HEK293 (cell line): ENCODE measurements at regions not wholly inside any gene's neighbourhood (a gene's known extent, or its start where the extent isn't known, plus 50 kb on each side); places are given as distances from the start of the nearest gene placed in this dataset.

ENCODE experiments used
- CTCF ChIA-PET: fragments of 350-600 bp; formaldehyde crosslinking; extraction: SDS; loops from one replicate; lab custom pipeline; 2021; ENCODE audit warnings: antibody characterized with exemption; lab: Yijun Ruan, JAX
- POLR2A ChIA-PET: fragments of 300-600 bp; formaldehyde crosslinking; extraction: SDS; loops from one replicate; lab custom pipeline; 2020; ENCODE audit warnings: antibody characterized with exemption, inconsistent platforms; lab: Yijun Ruan, JAX
- H3K27ac ChIP-seq: fragments of 200-500 bp; sonication (Bioruptor generic); 2 replicates; pipeline ENCODE4 v1.5.1; 2014; ENCODE audit warnings: low read depth, low read length, control low read depth, inconsistent platforms; ENCODE audit errors: extremely low read depth
- H3K36me3 ChIP-seq, 2 experiments: fragments of 200-500 bp in 1 of 2; sonication (Bioruptor generic) in 1 of 2; 1 replicate in 1 of 2; 2 replicates in 1 of 2; pipeline ENCODE4 v1.5.1; 2014 to 2017; ENCODE audit warnings: inconsistent platforms in 2 of 2, low read length in 2 of 2; ENCODE audit not compliant: control insufficient read depth in 2 of 2, insufficient read depth in 1 of 2
- H3K4me1 ChIP-seq: fragments of 200-500 bp; sonication (Bioruptor generic); 2 replicates; pipeline ENCODE4 v1.5.1; 2014; ENCODE audit warnings: mild to moderate bottlenecking, low read length, inconsistent platforms; ENCODE audit not compliant: control insufficient read depth, insufficient read depth
- H3K4me3 ChIP-seq: 2 replicates; pipeline ENCODE4 v1.5.1; 2011; ENCODE audit warnings: low read depth, mild to moderate bottlenecking, control low read depth, low read length, moderate library complexity
- H3K9me3 ChIP-seq: fragments of 200-500 bp; sonication (Bioruptor generic); 2 replicates; pipeline ENCODE4 v1.5.1; 2014; ENCODE audit warnings: low read depth, low read length, inconsistent platforms; ENCODE audit not compliant: control insufficient read depth, insufficient read depth
- REPIN1 ChIP-seq: fragments of 450-650 bp; formaldehyde crosslinking; IDR thresholded peaks from 2 replicates; pipeline ENCODE4 v1.5.1; 2017; ENCODE audit warnings: missing biosample characterization, missing genetic modification characterization, low read depth
- SALL2 ChIP-seq: fragments of 450-650 bp; formaldehyde crosslinking; IDR thresholded peaks from 2 replicates; pipeline ENCODE4 v1.5.0; 2017; ENCODE audit warnings: missing biosample characterization, mild to moderate bottlenecking, missing genetic modification characterization, borderline replicate concordance
- SCRT2 ChIP-seq: fragments of 450-650 bp; formaldehyde crosslinking; IDR thresholded peaks from 2 replicates; pipeline ENCODE4 v1.5.1; 2016; ENCODE audit warnings: missing biosample characterization, missing genetic modification characterization
- ZNF112 ChIP-seq: fragments of 450-650 bp; formaldehyde crosslinking; IDR thresholded peaks from 2 replicates; pipeline ENCODE4 v1.5.0; 2017; ENCODE audit warnings: missing biosample characterization, missing genetic modification characterization
- ZNF121 ChIP-seq: fragments of 450-650 bp; formaldehyde crosslinking; IDR thresholded peaks from 2 replicates; pipeline ENCODE4 v1.5.1; 2016; ENCODE audit warnings: missing biosample characterization, missing genetic modification characterization
- ZNF138 ChIP-seq: fragments of 450-650 bp; formaldehyde crosslinking; IDR thresholded peaks from 2 replicates; pipeline ENCODE4 v1.5.1; 2016; ENCODE audit warnings: missing biosample characterization, missing genetic modification characterization, borderline replicate concordance
- ZNF140 ChIP-seq: fragments of 450-650 bp; formaldehyde crosslinking; IDR thresholded peaks from 2 replicates; pipeline ENCODE4 v1.5.1; 2016; ENCODE audit warnings: missing biosample characterization, missing genetic modification characterization
- ZNF16 ChIP-seq: fragments of 450-650 bp; formaldehyde crosslinking; IDR thresholded peaks from 2 replicates; pipeline ENCODE4 v1.5.1; 2016; ENCODE audit warnings: low read depth, missing biosample characterization, missing genetic modification characterization
- ZNF473 ChIP-seq: fragments of 450-650 bp; formaldehyde crosslinking; IDR thresholded peaks from 2 replicates; pipeline ENCODE4 v1.5.1; 2017; ENCODE audit warnings: missing biosample characterization, missing genetic modification characterization
- ZNF560 ChIP-seq: fragments of 450-650 bp; formaldehyde crosslinking; IDR thresholded peaks from 2 replicates; pipeline ENCODE4 v1.5.1; 2017; ENCODE audit warnings: missing biosample characterization, missing genetic modification characterization, borderline replicate concordance
- ZNF654 ChIP-seq: fragments of 450-650 bp; formaldehyde crosslinking; IDR thresholded peaks from 2 replicates; pipeline ENCODE4 v1.5.1; 2016; ENCODE audit warnings: low read depth, missing biosample characterization, missing genetic modification characterization
- ZNF664 ChIP-seq: fragments of 450-650 bp; formaldehyde crosslinking; IDR thresholded peaks from 2 replicates; pipeline ENCODE4 v1.5.1; 2016; ENCODE audit warnings: missing biosample characterization, missing genetic modification characterization
- TF ChIP-seq, protein P1 (sequence below): fragments of 450-650 bp; formaldehyde crosslinking; IDR thresholded peaks from 2 replicates; pipeline ENCODE4 v1.5.1; 2017; ENCODE audit warnings: missing biosample characterization, missing genetic modification characterization
- TF ChIP-seq, protein P2 (sequence below): fragments of 450-650 bp; formaldehyde crosslinking; IDR thresholded peaks from 2 replicates; pipeline ENCODE4 v1.5.1; 2016; ENCODE audit warnings: missing biosample characterization, missing genetic modification characterization, borderline replicate concordance
- TF ChIP-seq, protein P3 (sequence below): fragments of 450-650 bp; formaldehyde crosslinking; IDR thresholded peaks from 2 replicates; pipeline ENCODE4 v1.5.1; 2016; ENCODE audit warnings: missing biosample characterization, missing genetic modification characterization, low read depth

DNA sequence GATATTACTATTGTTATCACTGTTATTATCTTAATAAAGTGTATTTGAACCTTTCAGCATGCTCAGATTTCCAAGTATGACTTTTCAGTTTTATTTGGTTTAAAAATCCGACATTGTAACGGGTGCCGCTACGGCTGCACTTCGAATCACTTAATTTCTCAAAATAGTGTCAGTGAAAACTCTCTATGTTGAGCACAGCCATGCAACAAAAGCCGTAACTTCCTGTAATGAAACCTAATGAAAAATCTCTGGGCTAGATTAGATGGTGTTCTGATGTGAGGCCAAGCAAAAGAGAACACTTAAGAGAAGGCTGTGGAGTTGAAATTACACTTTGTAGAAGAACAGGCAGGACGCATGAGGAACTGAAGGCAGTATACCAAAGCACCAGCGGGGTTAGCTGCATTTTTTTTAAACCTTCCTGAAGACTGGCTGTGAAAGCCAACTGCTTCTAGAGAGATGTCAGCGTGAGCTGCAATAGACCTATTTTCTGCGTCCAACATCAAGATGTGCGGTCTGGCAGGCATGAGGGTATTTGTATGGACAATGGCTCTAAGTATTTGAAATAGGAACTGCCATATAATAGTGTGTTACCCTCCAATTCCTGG, 1545.0 kb upstream of the GOT2 start (continued):
- TF ChIP-seq, protein P1, sequence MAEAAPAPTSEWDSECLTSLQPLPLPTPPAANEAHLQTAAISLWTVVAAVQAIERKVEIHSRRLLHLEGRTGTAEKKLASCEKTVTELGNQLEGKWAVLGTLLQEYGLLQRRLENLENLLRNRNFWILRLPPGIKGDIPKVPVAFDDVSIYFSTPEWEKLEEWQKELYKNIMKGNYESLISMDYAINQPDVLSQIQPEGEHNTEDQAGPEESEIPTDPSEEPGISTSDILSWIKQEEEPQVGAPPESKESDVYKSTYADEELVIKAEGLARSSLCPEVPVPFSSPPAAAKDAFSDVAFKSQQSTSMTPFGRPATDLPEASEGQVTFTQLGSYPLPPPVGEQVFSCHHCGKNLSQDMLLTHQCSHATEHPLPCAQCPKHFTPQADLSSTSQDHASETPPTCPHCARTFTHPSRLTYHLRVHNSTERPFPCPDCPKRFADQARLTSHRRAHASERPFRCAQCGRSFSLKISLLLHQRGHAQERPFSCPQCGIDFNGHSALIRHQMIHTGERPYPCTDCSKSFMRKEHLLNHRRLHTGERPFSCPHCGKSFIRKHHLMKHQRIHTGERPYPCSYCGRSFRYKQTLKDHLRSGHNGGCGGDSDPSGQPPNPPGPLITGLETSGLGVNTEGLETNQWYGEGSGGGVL (tag by site-specific recombination), result no peak

DNA sequence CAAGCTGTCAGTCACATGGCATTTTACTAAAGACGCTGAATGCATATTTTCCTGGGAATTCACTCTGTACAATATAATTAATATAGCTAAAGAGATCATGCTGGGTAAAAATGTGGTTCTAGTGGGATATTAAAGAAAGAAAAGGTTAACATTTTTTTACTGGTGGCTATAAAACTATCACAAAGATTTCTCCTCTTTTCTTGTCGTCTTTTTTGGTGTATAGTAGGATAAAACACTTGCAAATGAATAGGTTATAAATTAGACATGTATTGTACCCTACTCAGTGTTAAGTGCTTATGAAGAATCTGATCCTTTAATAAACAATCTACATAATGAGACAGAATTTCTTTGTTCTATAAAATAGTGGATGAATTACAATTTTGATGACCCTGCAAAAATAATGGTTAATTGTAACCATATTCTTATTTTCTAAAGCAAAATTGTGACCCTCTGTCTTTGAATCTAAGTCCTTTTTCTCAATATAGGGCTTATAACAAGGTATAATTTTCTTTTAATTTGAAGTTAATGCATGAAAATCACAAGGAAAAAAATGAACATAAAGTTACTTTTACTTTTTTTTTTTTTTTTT, 1540.4 kb upstream of the GOT2 start:
- H3K4me3 ChIP-seq, result no peak overlapping the region
- no peak for TF ChIP-seq ZNF473 (tag by site-specific recombination)
- TF ChIP-seq ZNF140 (tag by site-specific recombination), result no peak
- no peak for TF ChIP-seq SALL2 (tag by site-specific recombination)
- no peak for TF ChIP-seq REPIN1 (tag by site-specific recombination)
- no peak overlapping the region for H3K27ac ChIP-seq
- H3K9me3 ChIP-seq, result no peaks in the 10 kb centered on the region
- CTCF ChIA-PET, result no interaction called here
- no peaks in the 10 kb centered on the region for H3K36me3 ChIP-seq
- no peaks in the 10 kb centered on the region for H3K4me1 ChIP-seq
- POLR2A ChIA-PET, result no interaction called here

- ChIA-PET POLR2A (no interaction called here), CTCF (no interaction called here)
- H3K4me3 ChIP-seq, result no peak overlapping the region
- no peak overlapping the region for H3K27ac ChIP-seq
- no peaks in the 10 kb centered on the region for H3K9me3 ChIP-seq
- H3K4me1 ChIP-seq, result no peaks in the 10 kb centered on the region
- H3K36me3 ChIP-seq, result no peaks in the 10 kb centered on the region
- TF ChIP-seq ZNF121 (tag by site-specific recombination) (no peak), ZNF664 (tag by site-specific recombination) (no peak), ZNF16 (tag by site-specific recombination) (no peak), ZNF654 (tag by site-specific recombination) (no peak), ZNF112 (tag by site-specific recombination) (no peak), SALL2 (tag by site-specific recombination) (no peak), ZNF560 (tag by site-specific recombination) (no peak), ZNF138 (tag by site-specific recombination) (no peak), SCRT2 (tag by site-specific recombination) (no peak)
- TF ChIP-seq, protein P2, sequence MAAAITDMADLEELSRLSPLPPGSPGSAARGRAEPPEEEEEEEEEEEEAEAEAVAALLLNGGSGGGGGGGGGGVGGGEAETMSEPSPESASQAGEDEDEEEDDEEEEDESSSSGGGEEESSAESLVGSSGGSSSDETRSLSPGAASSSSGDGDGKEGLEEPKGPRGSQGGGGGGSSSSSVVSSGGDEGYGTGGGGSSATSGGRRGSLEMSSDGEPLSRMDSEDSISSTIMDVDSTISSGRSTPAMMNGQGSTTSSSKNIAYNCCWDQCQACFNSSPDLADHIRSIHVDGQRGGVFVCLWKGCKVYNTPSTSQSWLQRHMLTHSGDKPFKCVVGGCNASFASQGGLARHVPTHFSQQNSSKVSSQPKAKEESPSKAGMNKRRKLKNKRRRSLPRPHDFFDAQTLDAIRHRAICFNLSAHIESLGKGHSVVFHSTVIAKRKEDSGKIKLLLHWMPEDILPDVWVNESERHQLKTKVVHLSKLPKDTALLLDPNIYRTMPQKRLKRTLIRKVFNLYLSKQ, result no peak
- TF ChIP-seq, protein P3, sequence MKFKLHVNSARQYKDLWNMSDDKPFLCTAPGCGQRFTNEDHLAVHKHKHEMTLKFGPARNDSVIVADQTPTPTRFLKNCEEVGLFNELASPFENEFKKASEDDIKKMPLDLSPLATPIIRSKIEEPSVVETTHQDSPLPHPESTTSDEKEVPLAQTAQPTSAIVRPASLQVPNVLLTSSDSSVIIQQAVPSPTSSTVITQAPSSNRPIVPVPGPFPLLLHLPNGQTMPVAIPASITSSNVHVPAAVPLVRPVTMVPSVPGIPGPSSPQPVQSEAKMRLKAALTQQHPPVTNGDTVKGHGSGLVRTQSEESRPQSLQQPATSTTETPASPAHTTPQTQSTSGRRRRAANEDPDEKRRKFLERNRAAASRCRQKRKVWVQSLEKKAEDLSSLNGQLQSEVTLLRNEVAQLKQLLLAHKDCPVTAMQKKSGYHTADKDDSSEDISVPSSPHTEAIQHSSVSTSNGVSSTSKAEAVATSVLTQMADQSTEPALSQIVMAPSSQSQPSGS (tag by site-specific recombination), result no peak
Observed at GRCh38 chr16:60271781-60272180, 1537.7 kb upstream of the GOT2 start.
